H9 (cell line): ENCODE measurements at regions not wholly inside any gene's neighbourhood (a gene's known extent, or its start where the extent isn't known, plus 50 kb on each side); places are given as distances from the start of the nearest gene placed in this dataset.

Experiments used
- DNase-seq: peaks from one replicate; pipeline ENCODE4 v3.0.0-alpha.2; 2017
- H2AFZ ChIP-seq: one replicate; pipeline ENCODE4 v1.6.1; 2013; ENCODE audit warnings: mild to moderate bottlenecking, low read length, control low read depth, moderate library complexity
- H2AK5ac ChIP-seq: 2 replicates; pipeline ENCODE4 v1.6.1; 2013; ENCODE audit warnings: low read length, control low read depth, mixed read lengths; ENCODE audit not compliant: insufficient read length
- H2BK120ac ChIP-seq: one replicate; pipeline ENCODE4 v1.6.1; 2013; ENCODE audit warnings: low read depth, mild to moderate bottlenecking, low read length, control low read depth, inconsistent platforms; ENCODE audit not compliant: poor library complexity, severe bottlenecking
- H2BK12ac ChIP-seq: 2 replicates; pipeline ENCODE4 v1.6.1; 2013; ENCODE audit warnings: low read length, control low read depth, mixed read lengths, low read depth; ENCODE audit not compliant: insufficient read length
- H2BK15ac ChIP-seq: 2 replicates; pipeline ENCODE4 v1.6.1; 2013; ENCODE audit warnings: low read depth, low read length, control low read depth
- H2BK20ac ChIP-seq: one replicate; pipeline ENCODE4 v1.6.1; 2013; ENCODE audit warnings: low read depth, mild to moderate bottlenecking, low read length, control low read depth, inconsistent platforms; ENCODE audit not compliant: poor library complexity, severe bottlenecking
- H2BK5ac ChIP-seq: 2 replicates; pipeline ENCODE4 v1.6.1; 2013; ENCODE audit warnings: low read length, control low read depth, mixed read lengths; ENCODE audit not compliant: insufficient read length
- H3K14ac ChIP-seq: 2 replicates; pipeline ENCODE4 v1.6.1; 2013; ENCODE audit warnings: low read length, control low read depth; ENCODE audit not compliant: insufficient read depth
- H3K18ac ChIP-seq: 2 replicates; pipeline ENCODE4 v1.6.1; 2013; ENCODE audit warnings: low read depth, mild to moderate bottlenecking, mixed read lengths, low read length, control low read depth; ENCODE audit not compliant: insufficient read length
- H3K23ac ChIP-seq: 2 replicates; pipeline ENCODE4 v1.6.1; 2013; ENCODE audit warnings: low read length, control low read depth, mixed read lengths, low read depth; ENCODE audit not compliant: insufficient read length
- H3K23me2 ChIP-seq: 2 replicates; pipeline ENCODE4 v1.6.1; 2013; ENCODE audit warnings: low read depth, mild to moderate bottlenecking, mixed read lengths, low read length, control low read depth; ENCODE audit not compliant: insufficient read length, poor library complexity, severe bottlenecking
- H3K27ac ChIP-seq: 2 replicates; pipeline ENCODE4 v1.5.1; 2013; ENCODE audit warnings: low read length, control low read depth, mixed read lengths, low read depth; ENCODE audit not compliant: insufficient read length
- H3K27me3 ChIP-seq: 2 replicates; pipeline ENCODE4 v1.6.1; 2013; ENCODE audit warnings: low read length, control low read depth, inconsistent platforms; ENCODE audit not compliant: insufficient read depth
- H3K4ac ChIP-seq: 2 replicates; pipeline ENCODE4 v1.6.1; 2013; ENCODE audit warnings: low read depth, mild to moderate bottlenecking, control low read depth, inconsistent platforms, low read length, moderate library complexity
- H3K4me1 ChIP-seq: 2 replicates; pipeline ENCODE4 v1.6.1; 2013; ENCODE audit warnings: low read length, control low read depth, inconsistent platforms; ENCODE audit not compliant: insufficient read depth
- H3K4me2 ChIP-seq: 2 replicates; pipeline ENCODE4 v1.6.1; 2013; ENCODE audit warnings: low read length, control low read depth, mixed read lengths; ENCODE audit not compliant: insufficient read length, insufficient read depth
- H3K56ac ChIP-seq: 2 replicates; pipeline ENCODE4 v1.6.1; 2013; ENCODE audit warnings: low read depth, mild to moderate bottlenecking, mixed read lengths, low read length, control low read depth; ENCODE audit not compliant: insufficient read length
- H3K79me1 ChIP-seq: 2 replicates; pipeline ENCODE4 v1.6.1; 2013; ENCODE audit warnings: low read depth, mild to moderate bottlenecking, moderate library complexity, low read length, control low read depth, inconsistent platforms; ENCODE audit not compliant: insufficient read depth, poor library complexity, severe bottlenecking
- H3K79me2 ChIP-seq: 2 replicates; pipeline ENCODE4 v1.6.1; 2013; ENCODE audit warnings: low read length, control low read depth, inconsistent platforms; ENCODE audit not compliant: insufficient read depth
- H3K9ac ChIP-seq: 2 replicates; pipeline ENCODE4 v1.6.1; 2013; ENCODE audit warnings: low read length, control low read depth, mixed read lengths; ENCODE audit not compliant: insufficient read length; ENCODE audit errors: extremely low read depth
- H3K9me3 ChIP-seq: one replicate; pipeline ENCODE4 v1.6.1; 2013; ENCODE audit warnings: low read depth, low read length, inconsistent platforms; ENCODE audit not compliant: control insufficient read depth
- H3T11ph ChIP-seq: one replicate; pipeline ENCODE4 v1.6.1; 2013; ENCODE audit warnings: mild to moderate bottlenecking, low read length, control low read depth, inconsistent platforms
- H4K20me1 ChIP-seq: one replicate; pipeline ENCODE4 v1.6.1; 2013; ENCODE audit not compliant: control insufficient read depth, insufficient read length, insufficient read depth
- H4K5ac ChIP-seq: 2 replicates; pipeline ENCODE4 v1.6.1; 2013; ENCODE audit warnings: low read depth, mild to moderate bottlenecking, mixed read lengths, low read length, control low read depth; ENCODE audit not compliant: insufficient read length
- H4K8ac ChIP-seq: replicated peaks from 2 replicates; pipeline ENCODE4 v1.6.1; 2013; ENCODE audit warnings: low read length, control low read depth, mixed read lengths, low read depth; ENCODE audit not compliant: insufficient read length
- H4K91ac ChIP-seq: 2 replicates; pipeline ENCODE4 v1.6.1; 2013; ENCODE audit warnings: low read depth, mild to moderate bottlenecking, moderate library complexity, mixed read lengths, low read length, control low read depth; ENCODE audit not compliant: insufficient read length
- H3K27ac Mint-ChIP-seq, 3 experiments: 2 replicates in 2 of 3; 3 replicates in 1 of 3; pipeline ENCODE4 v1.8.0; 2020 to 2021; ENCODE audit warnings: mixed read lengths in 3 of 3, mild to moderate bottlenecking in 1 of 3, moderate library complexity in 1 of 3
- H3K27me3 Mint-ChIP-seq: 2 replicates; pipeline ENCODE4 v1.8.0; 2021; ENCODE audit warnings: low read depth, mild to moderate bottlenecking, moderate library complexity, mixed read lengths
- H3K36me3 Mint-ChIP-seq, 3 experiments: 2 replicates in 2 of 3; 3 replicates in 1 of 3; pipeline ENCODE4 v1.8.0; 2020 to 2021; ENCODE audit warnings: low read depth in 3 of 3, mixed read lengths in 3 of 3; ENCODE audit not compliant: insufficient read depth in 1 of 3
- H3K4me1 Mint-ChIP-seq, 2 experiments: 2 replicates each; pipeline ENCODE4 v1.8.0; 2020; ENCODE audit warnings: mixed read lengths in 2 of 2
- H3K4me3 Mint-ChIP-seq, 2 experiments: 2 replicates in 1 of 2; 3 replicates in 1 of 2; pipeline ENCODE4 v1.8.0; 2020 to 2021; ENCODE audit warnings: mild to moderate bottlenecking in 2 of 2, mixed read lengths in 2 of 2, moderate library complexity in 1 of 2
- H3K9me3 Mint-ChIP-seq, 2 experiments: 2 replicates in 1 of 2; 3 replicates in 1 of 2; pipeline ENCODE4 v1.8.0; 2020; ENCODE audit warnings: mild to moderate bottlenecking in 2 of 2, mixed read lengths in 2 of 2, moderate library complexity in 1 of 2
- CTCF ChIP-seq: fragments of 200-600 bp; sonication (generic); conservative IDR thresholded peaks from 3 replicates; pipeline ENCODE4 v1.8.0; 2021; ENCODE audit warnings: antibody characterized with exemption, mild to moderate bottlenecking
- WGBS: extraction: QIAGEN DNeasy Blood & Tissue Kit; methylation state at CpG from one replicate; pipeline ENCODE4 v1.1.7; 2013; ENCODE audit warnings: missing lambda C conversion rate, low lambda C conversion rate, mixed read lengths; ENCODE audit not compliant: insufficient read length; ENCODE audit errors: extremely low coverage; 5-methylcytosine and 5-hydroxymethylcytosine counted together

GRCh38 chr4:64503416-64503815 lies 94.2 kb upstream of the TECRL start:
- WGBS: no CpG with 5 or more reads among the region's 2 CpGs

More at GRCh38 chr4:64503416-64503815, 94.2 kb upstream of the TECRL start:
- H3K4ac ChIP-seq: no peak overlapping the region
- no peaks in the 10 kb centered on the region for H3K23me2 ChIP-seq
- H3K27ac ChIP-seq: no peak overlapping the region
- no peak overlapping the region for H3K9ac ChIP-seq
- H2BK120ac ChIP-seq: no peak overlapping the region
- no peaks in the 10 kb centered on the region for H3K4me1 ChIP-seq
- H3K9me3 ChIP-seq: no peaks in the 10 kb centered on the region
- Mint-ChIP-seq H3K9me3 (no peaks in the 10 kb centered on the region), H3K27ac (no peak overlapping the region), H3K36me3 (no peaks in the 10 kb centered on the region; a peak in 1 of 7 replicates), H3K4me3 (no peak overlapping the region), H3K27me3 (no peaks in the 10 kb centered on the region), H3K4me1 (no peaks in the 10 kb centered on the region)
- no peak overlapping the region for H3K18ac ChIP-seq
- no peaks in the 10 kb centered on the region for H3K27me3 ChIP-seq
- no peak overlapping the region for H3K4me2 ChIP-seq
- H2BK15ac ChIP-seq: no peak overlapping the region
- H4K5ac ChIP-seq: no peak overlapping the region
- H2AFZ ChIP-seq: no peak overlapping the region
- no peaks in the 10 kb centered on the region for H4K20me1 ChIP-seq
- H4K8ac ChIP-seq: no peak overlapping the region
- no peak for TF ChIP-seq CTCF
- no peaks in the 10 kb centered on the region for H3K79me1 ChIP-seq
- no peak overlapping the region for H3T11ph ChIP-seq
- H3K79me2 ChIP-seq: no peaks in the 10 kb centered on the region
- no peak overlapping the region for H3K23ac ChIP-seq
- H4K91ac ChIP-seq: no peak overlapping the region
- DNase-seq: no peak
- no peak overlapping the region for H2BK12ac ChIP-seq
- no peak overlapping the region for H3K56ac ChIP-seq
- H2AK5ac ChIP-seq: no peak overlapping the region
- H3K14ac ChIP-seq: no peak overlapping the region
- H2BK5ac ChIP-seq: no peak overlapping the region
- no peak overlapping the region for H2BK20ac ChIP-seq
